ENCODE measurements at regions not wholly inside any gene's neighbourhood (a gene's known extent, or its start where the extent isn't known, plus 50 kb on each side); places are given as distances from the start of the nearest gene placed in this dataset.

- TF ChIP-seq CTCF (IDR thresholded peaks at IDR 0.05) (no peak), POLR2A (IDR thresholded peaks at IDR 0.05) (no peak)
These were observed 190.8 kb downstream of the TENT5A start for GRCh38 chr6:81561731-81562130.

Measured in prostate gland (tissue), 2 donors.